ENCODE measurements at regions not wholly inside any gene's neighbourhood (a gene's known extent, or its start where the extent isn't known, plus 50 kb on each side); places are given as distances from the start of the nearest gene placed in this dataset.
"Not testable (repeated sequence)": the region's sequence is repeated elsewhere in the genome, so short reads cannot be mapped to it uniquely, and the experiment has no call there.

- H3K4me1 ChIP-seq (ENCODE audit: control insufficient read depth, insufficient read depth, low read length) = no peaks in the 10 kb centered on the region
- H3K4me3 ChIP-seq (ENCODE audit: low read length) = no peak overlapping the region
- H3K9ac ChIP-seq (ENCODE audit: low read length) = no peak overlapping the region
- no peaks in the 10 kb centered on the region for H3K36me3 ChIP-seq (ENCODE audit: control insufficient read depth, insufficient read depth, low read length)
- no peaks in the 10 kb centered on the region for H3K27me3 ChIP-seq (ENCODE audit: control insufficient read depth, insufficient read depth, low read length)
- no peaks in the 10 kb centered on the region for H3K9me3 ChIP-seq (ENCODE audit: control insufficient read depth, low read length)
Observed at GRCh38 chr14:105581551-105582341, 55.4 kb downstream of the TMEM121 start.

GRCh38 chr14:105582639-105583038 lies 56.3 kb downstream of the TMEM121 start:
- Histone ChIP-seq H3K9me3 (ENCODE audit: control insufficient read depth, low read length) (no peaks in the 10 kb centered on the region), H3K4me3 (ENCODE audit: low read length) (no peak overlapping the region), H3K27me3 (ENCODE audit: control insufficient read depth, insufficient read depth, low read length) (no peaks in the 10 kb centered on the region), H3K4me1 (ENCODE audit: control insufficient read depth, insufficient read depth, low read length) (no peaks in the 10 kb centered on the region), H3K9ac (ENCODE audit: low read length) (no peak overlapping the region), H3K36me3 (ENCODE audit: control insufficient read depth, insufficient read depth, low read length) (no peaks in the 10 kb centered on the region)

GRCh38 chr14:105583914-105584313 lies 57.5 kb downstream of the TMEM121 start:
- H3K36me3 ChIP-seq (ENCODE audit: control insufficient read depth, insufficient read depth, low read length); H3K4me3 ChIP-seq (ENCODE audit: low read length); H3K4me1 ChIP-seq (ENCODE audit: control insufficient read depth, insufficient read depth, low read length); H3K9me3 ChIP-seq (ENCODE audit: control insufficient read depth, low read length); H3K9ac ChIP-seq (ENCODE audit: low read length); H3K27me3 ChIP-seq (ENCODE audit: control insufficient read depth, insufficient read depth, low read length): not testable (repeated sequence)

- not testable (repeated sequence) for H3K9ac ChIP-seq (ENCODE audit: low read length); H3K9me3 ChIP-seq (ENCODE audit: control insufficient read depth, low read length); H3K36me3 ChIP-seq (ENCODE audit: control insufficient read depth, insufficient read depth, low read length); H3K4me1 ChIP-seq (ENCODE audit: control insufficient read depth, insufficient read depth, low read length); H3K27me3 ChIP-seq (ENCODE audit: control insufficient read depth, insufficient read depth, low read length); H3K4me3 ChIP-seq (ENCODE audit: low read length)
Observed at GRCh38 chr14:105585290-105585689, 58.9 kb downstream of the TMEM121 start.

- H3K27me3 ChIP-seq (ENCODE audit: control insufficient read depth, insufficient read depth, low read length); H3K36me3 ChIP-seq (ENCODE audit: control insufficient read depth, insufficient read depth, low read length); H3K4me1 ChIP-seq (ENCODE audit: control insufficient read depth, insufficient read depth, low read length); H3K4me3 ChIP-seq (ENCODE audit: low read length); H3K9ac ChIP-seq (ENCODE audit: low read length); H3K9me3 ChIP-seq (ENCODE audit: control insufficient read depth, low read length): not testable (repeated sequence)
Observed at GRCh38 chr14:105585722-105586121, 59.3 kb downstream of the TMEM121 start.

- H3K36me3 ChIP-seq (ENCODE audit: control insufficient read depth, insufficient read depth, low read length); H3K4me3 ChIP-seq (ENCODE audit: low read length); H3K4me1 ChIP-seq (ENCODE audit: control insufficient read depth, insufficient read depth, low read length): not testable (repeated sequence)
Observed at GRCh38 chr14:105586144-105586872, 59.9 kb downstream of the TMEM121 start.

GRCh38 chr14:105587034-105587433 lies 60.7 kb downstream of the TMEM121 start:
- not testable (repeated sequence) for H3K36me3 ChIP-seq (ENCODE audit: control insufficient read depth, insufficient read depth, low read length); H3K27me3 ChIP-seq (ENCODE audit: control insufficient read depth, insufficient read depth, low read length); H3K9me3 ChIP-seq (ENCODE audit: control insufficient read depth, low read length); H3K4me1 ChIP-seq (ENCODE audit: control insufficient read depth, insufficient read depth, low read length); H3K9ac ChIP-seq (ENCODE audit: low read length); H3K4me3 ChIP-seq (ENCODE audit: low read length)

More at GRCh38 chr14:105586144-105586872, 59.9 kb downstream of the TMEM121 start:
- not testable (repeated sequence) for H3K9ac ChIP-seq (ENCODE audit: low read length); H3K27me3 ChIP-seq (ENCODE audit: control insufficient read depth, insufficient read depth, low read length); H3K9me3 ChIP-seq (ENCODE audit: control insufficient read depth, low read length)

GRCh38 chr14:105587482-105588235 lies 61.3 kb downstream of the TMEM121 start:
- H3K36me3 ChIP-seq (ENCODE audit: control insufficient read depth, insufficient read depth, low read length); H3K27me3 ChIP-seq (ENCODE audit: control insufficient read depth, insufficient read depth, low read length); H3K4me1 ChIP-seq (ENCODE audit: control insufficient read depth, insufficient read depth, low read length); H3K9me3 ChIP-seq (ENCODE audit: control insufficient read depth, low read length); H3K9ac ChIP-seq (ENCODE audit: low read length); H3K4me3 ChIP-seq (ENCODE audit: low read length): not testable (repeated sequence)

GRCh38 chr14:105588236-105588860 lies 62.0 kb downstream of the TMEM121 start:
- H3K4me1 ChIP-seq (ENCODE audit: control insufficient read depth, insufficient read depth, low read length) = no peaks in the 10 kb centered on the region
- no peaks in the 10 kb centered on the region for H3K27me3 ChIP-seq (ENCODE audit: control insufficient read depth, insufficient read depth, low read length)
- no peaks in the 10 kb centered on the region for H3K9me3 ChIP-seq (ENCODE audit: control insufficient read depth, low read length)
- H3K9ac ChIP-seq (ENCODE audit: low read length) = no peak overlapping the region
- no peak overlapping the region for H3K4me3 ChIP-seq (ENCODE audit: low read length)
- no peaks in the 10 kb centered on the region for H3K36me3 ChIP-seq (ENCODE audit: control insufficient read depth, insufficient read depth, low read length)

GRCh38 chr14:105589161-105589925 lies 63.0 kb downstream of the TMEM121 start:
- H3K4me3 ChIP-seq (ENCODE audit: low read length) = no peak overlapping the region
- no peaks in the 10 kb centered on the region for H3K27me3 ChIP-seq (ENCODE audit: control insufficient read depth, insufficient read depth, low read length)
- no peaks in the 10 kb centered on the region for H3K36me3 ChIP-seq (ENCODE audit: control insufficient read depth, insufficient read depth, low read length)
- H3K4me1 ChIP-seq (ENCODE audit: control insufficient read depth, insufficient read depth, low read length) = no peaks in the 10 kb centered on the region
- no peaks in the 10 kb centered on the region for H3K9me3 ChIP-seq (ENCODE audit: control insufficient read depth, low read length)
- H3K9ac ChIP-seq (ENCODE audit: low read length) = no peak overlapping the region

GRCh38 chr14:105589926-105590185 lies 63.5 kb downstream of the TMEM121 start:
- not testable (repeated sequence) for H3K4me1 ChIP-seq (ENCODE audit: control insufficient read depth, insufficient read depth, low read length); H3K36me3 ChIP-seq (ENCODE audit: control insufficient read depth, insufficient read depth, low read length); H3K4me3 ChIP-seq (ENCODE audit: low read length); H3K9ac ChIP-seq (ENCODE audit: low read length); H3K9me3 ChIP-seq (ENCODE audit: control insufficient read depth, low read length); H3K27me3 ChIP-seq (ENCODE audit: control insufficient read depth, insufficient read depth, low read length)
